Body of pancreas (tissue), 4 donors: ENCODE measurements at regions not wholly inside any gene's neighbourhood (a gene's known extent, or its start where the extent isn't known, plus 50 kb on each side); places are given as distances from the start of the nearest gene placed in this dataset.

Source experiments
- ATAC-seq: fragments of 150-250 bp; one replicate; pipeline ENCODE4 v1.9.1; 2016
- DNase-seq, 4 donors: peaks; one replicate each; pipeline ENCODE4 v3.0.0-alpha.2; 2019
- H3K27ac ChIP-seq, 4 donors: fragments of 200-600 bp; sonication (generic); 1 replicate in 3 of 4; 2 replicates in 1 of 4; pipeline versions ENCODE4 v1.5.1 to v1.6.1; 2016 to 2019; ENCODE audit warnings: mild to moderate bottlenecking in 1 of 4, mixed read lengths in 1 of 4, moderate library complexity in 1 of 4
- H3K27me3 ChIP-seq, 2 donors: fragments of 200-600 bp; sonication (generic); one replicate each; pipeline ENCODE4 v1.6.0; 2016; ENCODE audit warnings: mild to moderate bottlenecking in 1 of 2
- H3K36me3 ChIP-seq, 2 donors: fragments of 200-600 bp; sonication (generic); replicated peaks in 1 of 2; 2 replicates each; pipeline ENCODE4 v1.5.1; 2016; ENCODE audit warnings: low read depth in 2 of 2; ENCODE audit not compliant: insufficient read depth in 1 of 2
- H3K4me1 ChIP-seq: fragments of 200-600 bp; sonication (generic); one replicate; pipeline ENCODE4 v1.6.0; 2016
- H3K4me3 ChIP-seq, 2 donors: fragments of 200-600 bp; sonication (generic); 1 replicate in 1 of 2; 2 replicates in 1 of 2; pipeline ENCODE4 v1.5.1; 2016 to 2019
- H3K9me3 ChIP-seq, 3 donors: fragments of 200-600 bp; sonication (generic); 1 replicate in 2 of 3; 2 replicates in 1 of 3; pipeline ENCODE4 v1.5.1; 2016
- POLR2A ChIP-seq, 3 donors: fragments of 450-650 bp; IDR thresholded peaks; one replicate each; pipeline ENCODE4 v1.6.1; 2016; ENCODE audit warnings: antibody characterized with exemption in 3 of 3, mild to moderate bottlenecking in 2 of 3
- WGBS, 2 donors: methylation state at CpG; one replicate each; pipeline ENCODE4 v1.1.5; 2017; 5-methylcytosine and 5-hydroxymethylcytosine counted together
- intact Hi-C: fragments of 100-400 bp; cut with DNase I; formaldehyde crosslinking; loops from one replicate; pipeline ENCODE4 v1.15.1; 2023
- TF ChIP-seq, protein P1 (sequence below), 7 experiments: fragments of 450-650 bp in 4 of 7; fragments of 200-600 bp in 3 of 7; sonication (generic) in 3 of 7; IDR thresholded peaks; one replicate each; pipeline ENCODE4 v1.5.1; 2016 to 2019; ENCODE audit warnings: antibody characterized with exemption in 7 of 7

DNA sequence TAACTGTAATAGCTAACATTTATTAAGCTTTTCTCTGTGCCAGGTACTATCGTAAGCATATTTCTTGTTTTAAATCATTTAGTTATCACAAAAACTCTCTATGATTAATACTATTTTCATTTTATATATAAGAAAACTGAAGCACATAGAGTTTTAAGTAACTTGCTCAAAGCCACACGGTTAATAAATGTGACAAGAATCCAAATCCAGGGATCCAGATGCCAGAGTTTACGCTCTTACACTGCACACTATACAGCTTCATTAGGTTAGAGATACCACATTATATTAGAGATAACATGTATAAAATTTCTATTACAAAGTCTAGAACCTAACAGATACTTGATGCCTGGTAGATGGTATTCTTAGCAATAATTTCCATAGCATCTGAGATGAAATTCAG, 265.2 kb downstream of the SHOX2 start:
- DNase-seq (no peak), ATAC-seq (no peak)
- intact Hi-C loops, result no loop called here
- 80 to 81% methylated on average over 3 of the region's 3 CpGs for WGBS, 2 donors
- Histone ChIP-seq H3K9me3 (no peaks in the 10 kb centered on the region), H3K27ac (no peak overlapping the region), H3K36me3 (no peaks in the 10 kb centered on the region), H3K4me1 (no peaks in the 10 kb centered on the region), H3K27me3 (no peaks in the 10 kb centered on the region), H3K4me3 (no peak overlapping the region)
- TF ChIP-seq POLR2A (IDR thresholded peaks at IDR 0.05), result no peak
- TF ChIP-seq, protein P1, sequence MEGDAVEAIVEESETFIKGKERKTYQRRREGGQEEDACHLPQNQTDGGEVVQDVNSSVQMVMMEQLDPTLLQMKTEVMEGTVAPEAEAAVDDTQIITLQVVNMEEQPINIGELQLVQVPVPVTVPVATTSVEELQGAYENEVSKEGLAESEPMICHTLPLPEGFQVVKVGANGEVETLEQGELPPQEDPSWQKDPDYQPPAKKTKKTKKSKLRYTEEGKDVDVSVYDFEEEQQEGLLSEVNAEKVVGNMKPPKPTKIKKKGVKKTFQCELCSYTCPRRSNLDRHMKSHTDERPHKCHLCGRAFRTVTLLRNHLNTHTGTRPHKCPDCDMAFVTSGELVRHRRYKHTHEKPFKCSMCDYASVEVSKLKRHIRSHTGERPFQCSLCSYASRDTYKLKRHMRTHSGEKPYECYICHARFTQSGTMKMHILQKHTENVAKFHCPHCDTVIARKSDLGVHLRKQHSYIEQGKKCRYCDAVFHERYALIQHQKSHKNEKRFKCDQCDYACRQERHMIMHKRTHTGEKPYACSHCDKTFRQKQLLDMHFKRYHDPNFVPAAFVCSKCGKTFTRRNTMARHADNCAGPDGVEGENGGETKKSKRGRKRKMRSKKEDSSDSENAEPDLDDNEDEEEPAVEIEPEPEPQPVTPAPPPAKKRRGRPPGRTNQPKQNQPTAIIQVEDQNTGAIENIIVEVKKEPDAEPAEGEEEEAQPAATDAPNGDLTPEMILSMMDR (IDR thresholded peaks at IDR 0.05), result no peak

- no peaks in the 10 kb centered on the region for H3K9me3 ChIP-seq
- no peak overlapping the region for H3K27ac ChIP-seq
- intact Hi-C loops, result no loop called here
- DNase-seq (no peak), ATAC-seq (no peak)
- TF ChIP-seq, protein P1 (IDR thresholded peaks at IDR 0.05), result no peak
- no peak for TF ChIP-seq POLR2A (IDR thresholded peaks at IDR 0.05)
- H3K27me3 ChIP-seq, result no peaks in the 10 kb centered on the region
- no peaks in the 10 kb centered on the region for H3K36me3 ChIP-seq
- no peaks in the 10 kb centered on the region for H3K4me1 ChIP-seq
- 56 to 60% methylated on average over 2 of the region's 2 CpGs for WGBS, 2 donors
- H3K4me3 ChIP-seq, result no peak overlapping the region
Measured at GRCh38 chr3:157840564-157840963, 265.7 kb downstream of the SHOX2 start.

DNA sequence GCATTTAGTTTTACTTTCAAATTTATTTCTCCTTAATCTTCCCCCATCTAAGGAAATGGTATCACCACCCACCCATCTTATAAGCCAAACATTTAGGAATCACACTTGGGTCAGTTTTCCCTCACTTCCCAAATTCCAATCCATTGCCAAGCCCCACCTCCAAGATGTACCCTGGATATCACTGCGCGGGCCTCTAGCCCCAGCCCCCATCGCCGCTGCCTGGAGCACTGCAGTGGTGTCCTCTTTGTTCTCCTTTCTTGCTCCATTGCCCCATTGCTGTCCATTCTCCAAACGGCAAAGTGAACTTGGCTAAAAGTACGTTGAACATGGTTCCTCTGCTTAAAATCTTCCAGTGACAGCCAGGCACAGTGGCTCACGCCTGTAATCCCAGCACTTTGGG, 267.8 kb downstream of the SHOX2 start:
- Histone ChIP-seq H3K4me1 (no peaks in the 10 kb centered on the region), H3K36me3 (no peaks in the 10 kb centered on the region), H3K4me3 (no peak overlapping the region), H3K27me3 (no peaks in the 10 kb centered on the region), H3K27ac (no peak overlapping the region), H3K9me3 (no peaks in the 10 kb centered on the region)
- intact Hi-C loops, result no loop called here
- TF ChIP-seq POLR2A (IDR thresholded peaks at IDR 0.05), result no peak
- TF ChIP-seq, protein P1 (IDR thresholded peaks at IDR 0.05), result no peak
- DNase-seq (no peak), ATAC-seq (no peak)
- 87 to 90% methylated on average over 7 of the region's 7 CpGs for WGBS, 2 donors

DNA sequence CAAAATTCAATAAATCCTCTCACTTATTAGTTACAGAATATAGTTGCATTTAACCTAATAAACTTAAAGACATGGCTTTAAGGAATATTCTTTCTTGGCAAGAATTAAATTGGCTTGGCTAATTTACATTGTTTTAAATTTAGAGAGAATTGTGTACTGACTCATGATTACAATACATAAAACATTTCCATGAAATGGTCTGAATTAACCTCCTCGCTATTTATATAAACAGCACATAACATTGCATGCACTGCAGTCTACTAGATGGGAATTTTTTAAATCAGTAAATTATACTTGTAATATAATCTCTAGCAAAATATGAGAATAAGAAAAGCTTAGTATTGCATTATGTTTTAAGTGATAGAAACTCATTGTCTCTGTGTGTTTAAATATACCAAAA, 268.9 kb downstream of the SHOX2 start:
- Histone ChIP-seq H3K4me3 (no peak overlapping the region), H3K9me3 (no peaks in the 10 kb centered on the region), H3K27me3 (no peaks in the 10 kb centered on the region), H3K27ac (no peak overlapping the region), H3K4me1 (no peaks in the 10 kb centered on the region), H3K36me3 (no peaks in the 10 kb centered on the region)
- no peak for DNase-seq
- ATAC-seq, result no peak
- TF ChIP-seq POLR2A (IDR thresholded peaks at IDR 0.05), result no peak
- TF ChIP-seq, protein P1 (IDR thresholded peaks at IDR 0.05), result no peak
- WGBS, 2 donors, result 87 to 88% methylated on average over 1 of the region's 1 CpG
- intact Hi-C loops, result no loop called here

- 53 to 76% methylated on average over 7 of the region's 7 CpGs for WGBS, 2 donors
- intact Hi-C loops, result no loop called here
- Histone ChIP-seq H3K4me3 (no peak overlapping the region), H3K27me3 (no peaks in the 10 kb centered on the region), H3K9me3 (no peaks in the 10 kb centered on the region), H3K27ac (no peak overlapping the region), H3K36me3 (no peaks in the 10 kb centered on the region), H3K4me1 (no peaks in the 10 kb centered on the region)
- DNase-seq (no peak), ATAC-seq (no peak)
- no peak for TF ChIP-seq POLR2A (IDR thresholded peaks at IDR 0.05)
- TF ChIP-seq, protein P1 (IDR thresholded peaks at IDR 0.05), result no peak
Measured at GRCh38 chr3:157836022-157836421, 270.2 kb downstream of the SHOX2 start.
